GM12878 (cell line): ENCODE measurements at regions not wholly inside any gene's neighbourhood (a gene's known extent, or its start where the extent isn't known, plus 50 kb on each side); places are given as distances from the start of the nearest gene placed in this dataset.

Experiments
- ATAC-seq: fragments of 200-7000 bp; cut with Tn5 transposase; 3 replicates; pipeline ENCODE4 v1.9.1; 2020; ENCODE audit warnings: mild to moderate bottlenecking, moderate library complexity
- BruUV-seq: library from RNA; stranded (reverse); fragments of 400-500 nt; replicated peaks from 2 replicates; lab custom pipeline; 2021; lab: Mats Ljungman, UMichigan
- CTCF ChIA-PET: fragments of 300-600 bp; sonication (Branson Sonifier 250); formaldehyde crosslinking; extraction: SDS; loops from one replicate; lab custom pipeline; 2021; ENCODE audit warnings: inconsistent platforms; lab: Yijun Ruan, JAX
- POLR2A ChIA-PET: fragments of 350-600 bp; formaldehyde crosslinking; extraction: SDS; loops from one replicate; lab custom pipeline; 2021; ENCODE audit warnings: inconsistent platforms; lab: Charles Lee
- RAD21 ChIA-PET: fragments of 300-600 bp; sonication (Branson Sonifier 250); formaldehyde crosslinking; loops from one replicate; lab custom pipeline; 2023; ENCODE audit warnings: antibody characterized with exemption; ENCODE audit not compliant: unreplicated experiment; lab: Charles Lee
- SMC1A ChIA-PET: fragments of 300-600 bp; sonication (Branson Sonifier 250); formaldehyde crosslinking; loops from one replicate; lab custom pipeline; 2023; ENCODE audit not compliant: unreplicated experiment, uncharacterized antibody; lab: Charles Lee
- DNase-seq: peaks from one replicate; pipeline ENCODE4 v3.0.0-alpha.2; 2011; ENCODE audit warnings: low read depth, low spot score
- FAIRE-seq: peaks from 3 replicates; lab custom pipeline; 2011; peaks lifted over from hg19 to GRCh38; lab: Jason Lieb, UNC
- H2AFZ ChIP-seq: 2 replicates; pipeline ENCODE4 v1.6.0; 2011; ENCODE audit warnings: low read depth, low read length, control low read depth; ENCODE audit not compliant: control insufficient read depth
- H3K27ac ChIP-seq: 2 replicates; pipeline ENCODE4 v1.5.1; 2011; ENCODE audit warnings: control low read depth; ENCODE audit not compliant: control insufficient read depth, insufficient read depth
- H3K27me3 ChIP-seq, 2 experiments: replicated peaks in 1 of 2; 2 replicates each; pipeline versions ENCODE4 v1.6.0 to v1.6.1; 2011; ENCODE audit warnings: low read length in 1 of 2; ENCODE audit not compliant: control insufficient read depth in 2 of 2, insufficient read depth in 2 of 2
- H3K36me3 ChIP-seq, 2 experiments: 2 replicates each; pipeline ENCODE4 v1.5.1; 2011; ENCODE audit warnings: low read length in 1 of 2; ENCODE audit not compliant: control insufficient read depth in 2 of 2, insufficient read depth in 2 of 2
- H3K4me1 ChIP-seq: 2 replicates; pipeline ENCODE4 v1.6.1; 2011; ENCODE audit warnings: mild to moderate bottlenecking, low read length, moderate library complexity, mixed read lengths; ENCODE audit not compliant: control insufficient read depth, insufficient read depth
- H3K4me2 ChIP-seq: 2 replicates; pipeline ENCODE4 v1.6.0; 2011; ENCODE audit warnings: control low read depth; ENCODE audit not compliant: control insufficient read depth, insufficient read depth
- H3K4me3 ChIP-seq: fragments of 200-600 bp; sonication (generic); 2 replicates; pipeline ENCODE4 v1.5.1; 2016
- H3K79me2 ChIP-seq: 2 replicates; pipeline ENCODE4 v1.6.0; 2011; ENCODE audit warnings: low read length; ENCODE audit not compliant: control insufficient read depth, insufficient read depth
- H3K9ac ChIP-seq: 2 replicates; pipeline ENCODE4 v1.8.0; 2011; ENCODE audit warnings: low read length, control low read depth, mixed read lengths; ENCODE audit not compliant: control insufficient read depth, insufficient read depth
- H3K9me3 ChIP-seq: replicated peaks from 3 replicates; pipeline ENCODE4 v1.5.1; 2011; ENCODE audit warnings: mild to moderate bottlenecking, low read length; ENCODE audit not compliant: control insufficient read depth, insufficient read depth
- H4K20me1 ChIP-seq: 2 replicates; pipeline ENCODE4 v1.6.0; 2011; ENCODE audit not compliant: control insufficient read depth, insufficient read depth
- BRCA1 ChIP-seq: IDR thresholded peaks from 2 replicates; pipeline ENCODE4 v1.6.1; 2011; ENCODE audit warnings: low read depth, low read length, improper control_type of control experiment
- HDGF ChIP-seq: fragments of 450-650 bp; IDR thresholded peaks from 2 replicates; pipeline ENCODE4 v1.6.1; 2016; ENCODE audit warnings: antibody characterized with exemption
- KLF5 ChIP-seq: fragments of 450-650 bp; IDR thresholded peaks from 2 replicates; pipeline ENCODE4 v1.6.1; 2014; ENCODE audit warnings: mild to moderate bottlenecking; ENCODE audit not compliant: partially characterized antibody
- POLR2A ChIP-seq: IDR thresholded peaks from 2 replicates; pipeline ENCODE4 v1.6.1; 2011; ENCODE audit warnings: low read depth, mild to moderate bottlenecking, low read length
- REST ChIP-seq: IDR thresholded peaks from 2 replicates; pipeline ENCODE4 v1.6.1; 2012; ENCODE audit warnings: mild to moderate bottlenecking, low read depth, low read length
- SIN3A ChIP-seq: IDR thresholded peaks from 2 replicates; pipeline ENCODE4 v1.6.1; 2012; ENCODE audit warnings: low read depth, low read length, improper control_type of control experiment
- SREBF2 ChIP-seq: IDR thresholded peaks from 2 replicates; pipeline ENCODE4 v1.6.1; 2012; ENCODE audit warnings: mild to moderate bottlenecking, low read length
- WGBS: methylation state at CpG from one replicate; pipeline ENCODE4 v1.1.6; 2016; ENCODE audit warnings: low lambda C conversion rate; ENCODE audit not compliant: insufficient replicate concordance, insufficient coverage; ENCODE audit errors: missing lambda C conversion rate; 5-methylcytosine and 5-hydroxymethylcytosine counted together
- in situ Hi-C: fragments of 300-500 bp; cut with MboI; formaldehyde crosslinking; loops from 9 replicates; pipeline ENCODE4 v1.14.3; 2018; ENCODE audit warnings: mixed read lengths
- intact Hi-C: fragments of 100-400 bp; cut with micrococcal nuclease; formaldehyde crosslinking; loops from one replicate; pipeline ENCODE4 v1.14.2; 2022; ENCODE audit not compliant: unreplicated experiment

- no TSS peak for BruUV-seq
- ChIA-PET SMC1A (no interaction called here), RAD21 (no interaction called here), POLR2A (no interaction called here), CTCF (no interaction called here)
- Histone ChIP-seq H4K20me1 (no peaks in the 10 kb centered on the region), H3K27ac (no peak overlapping the region), H3K4me3 (no peak overlapping the region), H3K9ac (no peak overlapping the region), H3K9me3 (no peaks in the 10 kb centered on the region; the same call in 2 of the 3 replicates), H3K79me2 (no peaks in the 10 kb centered on the region), H3K4me2 (no peak overlapping the region), H3K4me1 (no peaks in the 10 kb centered on the region), H3K27me3 (no peaks in the 10 kb centered on the region), H2AFZ (no peak overlapping the region), H3K36me3 (no peaks in the 10 kb centered on the region)
- 0% methylated on average over 1 of the region's 1 CpG for WGBS
- DNase-seq (no peak), ATAC-seq (no peak), FAIRE-seq (no peak)
- TF ChIP-seq BRCA1 (no peak), KLF5 (no peak), HDGF (no peak), REST (no peak), SIN3A (no peak), SREBF2 (no peak), POLR2A (no peak)
- in situ Hi-C loops (no loop called here), intact Hi-C loops (no loop called here)
Measured at GRCh38 chr4:144809056-144809640, 163.2 kb downstream of the HHIP start.
